ENCODE measurements at regions not wholly inside any gene's neighbourhood (a gene's known extent, or its start where the extent isn't known, plus 50 kb on each side); places are given as distances from the start of the nearest gene placed in this dataset.

GRCh38 chr13:54187461-54187860 is 1158.8 kb downstream of the OLFM4 start:
- Histone ChIP-seq H3K36me3 (ENCODE audit: control insufficient read depth in 4 of 4, insufficient read depth in 3 of 4, low read depth in 1 of 4, low read length in 3 of 4) (no peaks in the 10 kb centered on the region), H3K27me3 (ENCODE audit: control insufficient read depth in 4 of 4, insufficient read depth in 4 of 4, low read length in 3 of 4) (no peaks in the 10 kb centered on the region), H3K9me3 (ENCODE audit: control insufficient read depth in 4 of 4, low read length in 3 of 4) (no peaks in the 10 kb centered on the region), H3K4me1 (ENCODE audit: control insufficient read depth in 4 of 4, insufficient read depth in 4 of 4, low read length in 3 of 4) (no peaks in the 10 kb centered on the region), H3K27ac (ENCODE audit: low read depth in 1 of 2, low read length in 2 of 2) (no peak overlapping the region), H3K9ac (ENCODE audit: low read depth in 1 of 2, low read length in 2 of 2) (no peak overlapping the region), H3K4me3 (ENCODE audit: low read depth in 1 of 3, low read length in 3 of 3) (no peak overlapping the region)
- 91% methylated on average over 1 of the region's 1 CpG for WGBS
- TF ChIP-seq FOXA1 (IDR thresholded peaks at IDR 0.05) (no peak), TAF1 (conservative IDR thresholded peaks at IDR 0.05) (no peak)
- TF ChIP-seq, protein P1, sequence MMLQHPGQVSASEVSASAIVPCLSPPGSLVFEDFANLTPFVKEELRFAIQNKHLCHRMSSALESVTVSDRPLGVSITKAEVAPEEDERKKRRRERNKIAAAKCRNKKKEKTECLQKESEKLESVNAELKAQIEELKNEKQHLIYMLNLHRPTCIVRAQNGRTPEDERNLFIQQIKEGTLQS (IDR thresholded peaks at IDR 0.05): no peak
- TF ChIP-seq, protein P2, sequence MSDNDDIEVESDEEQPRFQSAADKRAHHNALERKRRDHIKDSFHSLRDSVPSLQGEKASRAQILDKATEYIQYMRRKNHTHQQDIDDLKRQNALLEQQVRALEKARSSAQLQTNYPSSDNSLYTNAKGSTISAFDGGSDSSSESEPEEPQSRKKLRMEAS (IDR thresholded peaks at IDR 0.05): no peak
- TF ChIP-seq, protein P3, sequence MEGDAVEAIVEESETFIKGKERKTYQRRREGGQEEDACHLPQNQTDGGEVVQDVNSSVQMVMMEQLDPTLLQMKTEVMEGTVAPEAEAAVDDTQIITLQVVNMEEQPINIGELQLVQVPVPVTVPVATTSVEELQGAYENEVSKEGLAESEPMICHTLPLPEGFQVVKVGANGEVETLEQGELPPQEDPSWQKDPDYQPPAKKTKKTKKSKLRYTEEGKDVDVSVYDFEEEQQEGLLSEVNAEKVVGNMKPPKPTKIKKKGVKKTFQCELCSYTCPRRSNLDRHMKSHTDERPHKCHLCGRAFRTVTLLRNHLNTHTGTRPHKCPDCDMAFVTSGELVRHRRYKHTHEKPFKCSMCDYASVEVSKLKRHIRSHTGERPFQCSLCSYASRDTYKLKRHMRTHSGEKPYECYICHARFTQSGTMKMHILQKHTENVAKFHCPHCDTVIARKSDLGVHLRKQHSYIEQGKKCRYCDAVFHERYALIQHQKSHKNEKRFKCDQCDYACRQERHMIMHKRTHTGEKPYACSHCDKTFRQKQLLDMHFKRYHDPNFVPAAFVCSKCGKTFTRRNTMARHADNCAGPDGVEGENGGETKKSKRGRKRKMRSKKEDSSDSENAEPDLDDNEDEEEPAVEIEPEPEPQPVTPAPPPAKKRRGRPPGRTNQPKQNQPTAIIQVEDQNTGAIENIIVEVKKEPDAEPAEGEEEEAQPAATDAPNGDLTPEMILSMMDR (IDR thresholded peaks at IDR 0.05; ENCODE audit: low read depth, low read length, missing input control): no peak
- DNase-seq (ENCODE audit: low spot score): no peak

DNA sequence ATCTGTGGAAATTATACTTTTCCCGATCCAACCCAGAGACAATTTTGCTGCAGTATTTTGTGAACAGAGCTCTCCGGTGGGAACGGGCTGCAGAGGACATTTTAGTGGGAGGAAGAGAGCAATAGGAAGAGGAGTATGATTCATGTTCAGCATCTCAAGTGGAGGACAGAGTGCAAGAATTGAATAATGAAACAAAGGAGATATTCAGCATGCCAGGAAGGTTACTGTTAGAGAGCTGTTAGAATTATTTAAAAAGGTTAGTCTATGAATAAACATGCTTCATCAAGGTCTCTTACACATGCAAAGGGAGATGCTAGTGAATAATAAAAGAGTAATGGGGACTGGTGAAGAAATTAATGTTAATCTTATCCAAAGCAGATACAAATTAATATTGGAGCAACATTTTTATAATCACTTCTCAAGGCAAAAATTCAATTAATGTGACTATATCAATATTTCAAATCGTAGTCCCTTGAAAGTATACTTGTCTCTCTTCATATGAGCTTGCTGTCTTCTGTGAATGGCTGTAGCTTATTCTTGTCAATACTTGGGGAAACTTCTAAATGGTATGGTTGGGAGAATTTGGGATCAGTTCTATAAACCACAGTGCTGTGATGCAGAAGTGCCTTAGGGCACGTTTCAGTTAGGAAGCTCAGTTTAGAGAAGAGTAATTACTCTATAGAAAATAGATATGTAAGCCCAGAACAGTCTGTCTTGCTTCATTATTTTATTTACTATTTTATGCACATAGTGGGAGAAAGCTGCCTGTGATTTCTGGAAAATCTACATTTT is 1165.8 kb downstream of the OLFM4 start:
- TF ChIP-seq, protein P1 (IDR thresholded peaks at IDR 0.05): no peak
- TF ChIP-seq FOXA2 (IDR thresholded peaks at IDR 0.05) (no peak), GABPA (IDR thresholded peaks at IDR 0.05 in 1 of 2, conservative IDR thresholded peaks at IDR 0.05 in 1 of 2) (no peak), ZBTB33 (IDR thresholded peaks at IDR 0.05) (no peak), SP1 (IDR thresholded peaks at IDR 0.05) (no peak), FOXA1 (IDR thresholded peaks at IDR 0.05) (no peak), HNF4G (IDR thresholded peaks at IDR 0.05) (no peak), YY1 (IDR thresholded peaks at IDR 0.05) (no peak), NR2F2 (IDR thresholded peaks at IDR 0.05) (no peak), RAD21 (IDR thresholded peaks at IDR 0.05) (no peak), EGR1 (IDR thresholded peaks at IDR 0.05; ENCODE audit: low read depth in 2 of 2) (no peak), JUND (IDR thresholded peaks at IDR 0.05) (no peak), HNF4A (conservative IDR thresholded peaks at IDR 0.05) (no peak)
- TF ChIP-seq, protein P2 (IDR thresholded peaks at IDR 0.05): no peak
- no peak overlapping the region for H3K27ac ChIP-seq (ENCODE audit: low read depth in 1 of 2, low read length in 2 of 2)
- WGBS: 60% methylated on average over 5 of the region's 5 CpGs
- H3K27me3 ChIP-seq (ENCODE audit: control insufficient read depth in 4 of 4, insufficient read depth in 4 of 4, low read length in 3 of 4): no peaks in the 10 kb centered on the region
- H3K9me3 ChIP-seq (ENCODE audit: control insufficient read depth in 4 of 4, low read length in 3 of 4): no peaks in the 10 kb centered on the region
- H3K4me1 ChIP-seq (ENCODE audit: control insufficient read depth in 4 of 4, insufficient read depth in 4 of 4, low read length in 3 of 4): no peaks in the 10 kb centered on the region
- H3K9ac ChIP-seq (ENCODE audit: low read depth in 1 of 2, low read length in 2 of 2): no peak overlapping the region
- H3K4me3 ChIP-seq (ENCODE audit: low read depth in 1 of 3, low read length in 3 of 3): no peak overlapping the region
- no peaks in the 10 kb centered on the region for H3K36me3 ChIP-seq (ENCODE audit: control insufficient read depth in 4 of 4, insufficient read depth in 3 of 4, low read depth in 1 of 4, low read length in 3 of 4)
- DNase-seq (ENCODE audit: low spot score): no peak
